ENCODE measurements at regions not wholly inside any gene's neighbourhood (a gene's known extent, or its start where the extent isn't known, plus 50 kb on each side); places are given as distances from the start of the nearest gene placed in this dataset.

DNA sequence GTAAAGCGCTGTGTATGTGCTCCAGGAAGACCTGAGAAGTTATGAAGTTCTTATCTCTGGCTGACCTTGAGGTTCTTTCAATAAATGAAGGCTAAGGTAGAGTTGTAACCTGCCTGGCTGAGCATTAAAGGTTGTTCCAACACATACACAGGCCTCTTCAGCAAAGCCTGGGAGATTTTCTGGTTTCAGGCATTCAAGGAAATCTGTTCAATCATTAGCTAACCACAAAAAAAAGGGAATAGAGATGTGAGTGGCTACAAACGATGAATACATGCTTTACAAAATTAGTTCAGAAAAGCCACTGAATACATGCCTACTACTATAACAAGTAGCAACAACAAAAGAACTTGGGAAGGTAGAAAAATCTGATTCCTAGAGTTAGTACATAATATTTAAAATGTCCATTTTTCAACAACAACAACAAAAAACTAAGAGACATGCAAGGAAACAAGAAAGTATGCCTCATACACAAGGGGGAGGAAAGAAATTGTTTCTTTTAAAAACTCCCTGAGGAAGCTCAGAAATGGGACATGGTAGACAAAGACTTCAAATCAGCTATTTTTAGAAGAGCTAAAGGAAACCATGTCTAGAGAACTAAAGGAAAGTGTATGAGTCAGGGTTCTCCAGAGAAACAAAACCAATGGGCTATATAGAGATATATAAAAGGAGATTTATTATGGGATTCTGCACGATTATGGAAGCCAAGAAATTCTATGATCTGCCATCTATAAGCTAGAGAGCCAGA, 191.5 kb upstream of the IPO5 start:
- no peak for TF ChIP-seq EZH2 (IDR thresholded peaks at IDR 0.05; ENCODE audit: insufficient read depth, poor library complexity, severe bottlenecking)
- TF ChIP-seq EZH2phosphoT487 (IDR thresholded peaks at IDR 0.05; ENCODE audit: insufficient read depth, low read depth), result no peak
